ENCODE measurements at regions not wholly inside any gene's neighbourhood (a gene's known extent, or its start where the extent isn't known, plus 50 kb on each side); places are given as distances from the start of the nearest gene placed in this dataset.

- TF ChIP-seq, protein P1, sequence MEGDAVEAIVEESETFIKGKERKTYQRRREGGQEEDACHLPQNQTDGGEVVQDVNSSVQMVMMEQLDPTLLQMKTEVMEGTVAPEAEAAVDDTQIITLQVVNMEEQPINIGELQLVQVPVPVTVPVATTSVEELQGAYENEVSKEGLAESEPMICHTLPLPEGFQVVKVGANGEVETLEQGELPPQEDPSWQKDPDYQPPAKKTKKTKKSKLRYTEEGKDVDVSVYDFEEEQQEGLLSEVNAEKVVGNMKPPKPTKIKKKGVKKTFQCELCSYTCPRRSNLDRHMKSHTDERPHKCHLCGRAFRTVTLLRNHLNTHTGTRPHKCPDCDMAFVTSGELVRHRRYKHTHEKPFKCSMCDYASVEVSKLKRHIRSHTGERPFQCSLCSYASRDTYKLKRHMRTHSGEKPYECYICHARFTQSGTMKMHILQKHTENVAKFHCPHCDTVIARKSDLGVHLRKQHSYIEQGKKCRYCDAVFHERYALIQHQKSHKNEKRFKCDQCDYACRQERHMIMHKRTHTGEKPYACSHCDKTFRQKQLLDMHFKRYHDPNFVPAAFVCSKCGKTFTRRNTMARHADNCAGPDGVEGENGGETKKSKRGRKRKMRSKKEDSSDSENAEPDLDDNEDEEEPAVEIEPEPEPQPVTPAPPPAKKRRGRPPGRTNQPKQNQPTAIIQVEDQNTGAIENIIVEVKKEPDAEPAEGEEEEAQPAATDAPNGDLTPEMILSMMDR (optimal IDR thresholded peaks at IDR 0.05 in 1 of 3, IDR thresholded peaks at IDR 0.05 in 1 of 3, conservative IDR thresholded peaks at IDR 0.05 in 1 of 3; ENCODE audit: extremely low read depth in 1 of 3, insufficient read depth in 2 of 3, low read length in 3 of 3), result no peak
- TF ChIP-seq EZH2 (IDR thresholded peaks at IDR 0.05; ENCODE audit: low read length), result no peak
These were observed 478.9 kb upstream of the PSMD7 start for GRCh38 chr16:73817526-73818324.

Measured in keratinocyte (primary cell).